GM12878 (cell line): ENCODE measurements at regions not wholly inside any gene's neighbourhood (a gene's known extent, or its start where the extent isn't known, plus 50 kb on each side); places are given as distances from the start of the nearest gene placed in this dataset.

Source experiments
- BHLHE40 ChIP-seq, 2 experiments: fragments of 450-650 bp in 1 of 2; IDR thresholded peaks; 2 replicates each; pipeline ENCODE4 v1.6.1; 2011 to 2017; ENCODE audit warnings: low read depth in 2 of 2, borderline replicate concordance in 1 of 2, improper control_type of control experiment in 1 of 2, low read length in 1 of 2, mild to moderate bottlenecking in 1 of 2
- GATAD2B ChIP-seq: fragments of 450-650 bp; conservative IDR thresholded peaks from 2 replicates; pipeline ENCODE4 v1.6.1; 2017; ENCODE audit warnings: low read depth, mild to moderate bottlenecking, moderate library complexity
- IKZF1 ChIP-seq: fragments of 450-650 bp; conservative IDR thresholded peaks from 2 replicates; pipeline ENCODE4 v1.6.1; 2017; ENCODE audit warnings: antibody characterized with exemption, mild to moderate bottlenecking
- MTA2 ChIP-seq: fragments of 450-650 bp; IDR thresholded peaks from 2 replicates; pipeline ENCODE4 v1.6.1; 2016; ENCODE audit warnings: low read depth, mild to moderate bottlenecking, moderate library complexity
- NBN ChIP-seq: fragments of 450-650 bp; IDR thresholded peaks from 2 replicates; pipeline ENCODE4 v1.6.1; 2016
- NFIC ChIP-seq: IDR thresholded peaks from 2 replicates; pipeline ENCODE4 v1.6.1; 2012; ENCODE audit warnings: low read depth, mild to moderate bottlenecking, inconsistent platforms, low read length, moderate library complexity
- PRDM15 ChIP-seq: fragments of 450-650 bp; formaldehyde crosslinking; IDR thresholded peaks from 2 replicates; pipeline ENCODE4 v1.4.0; 2020; ENCODE audit warnings: mild to moderate bottlenecking, moderate library complexity
- REST ChIP-seq: IDR thresholded peaks from 2 replicates; pipeline ENCODE4 v1.6.1; 2012; ENCODE audit warnings: mild to moderate bottlenecking, low read depth, low read length
- SUZ12 ChIP-seq: fragments of 200-600 bp; sonication (generic); IDR thresholded peaks from one replicate; pipeline ENCODE4 v1.6.1; 2018; ENCODE audit warnings: antibody characterized with exemption, mild to moderate bottlenecking; ENCODE audit not compliant: unreplicated experiment
- TF ChIP-seq, protein P1 (sequence below): fragments of 450-650 bp; IDR thresholded peaks from 2 replicates; pipeline ENCODE4 v1.6.1; 2017; ENCODE audit warnings: borderline replicate concordance
- TF ChIP-seq, protein P2 (sequence below): IDR thresholded peaks from 2 replicates; pipeline ENCODE4 v1.6.1; 2011; ENCODE audit warnings: low read depth, low read length, improper control_type of control experiment, borderline replicate concordance
- TF ChIP-seq, protein P3 (sequence below): fragments of 450-650 bp; formaldehyde crosslinking; IDR thresholded peaks from 2 replicates; pipeline ENCODE4 v1.5.0; 2022; ENCODE audit warnings: mild to moderate bottlenecking, missing genetic modification characterization

DNA sequence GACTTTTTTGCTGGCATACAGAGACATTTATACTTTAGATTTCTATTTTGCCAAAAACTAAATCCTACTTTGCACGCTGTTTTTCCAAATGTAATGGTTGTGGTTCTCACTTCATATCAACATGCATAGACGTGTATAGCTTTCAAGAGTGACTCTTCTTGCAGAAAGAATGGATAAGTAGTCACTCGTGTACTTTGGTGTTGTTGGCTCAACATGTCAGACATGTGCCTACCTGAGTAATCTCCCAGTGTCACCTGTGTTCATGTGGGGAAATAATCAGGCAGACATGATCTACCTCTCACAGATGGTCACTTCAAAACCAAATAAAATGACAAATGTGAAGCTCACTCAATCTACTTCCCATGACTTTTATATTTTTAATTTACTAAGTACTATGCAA lies 73.1 kb downstream of the GPR88 start (continued):
- TF ChIP-seq REST: no peak
- no peak for TF ChIP-seq NBN
- TF ChIP-seq NFIC: no peak
- TF ChIP-seq IKZF1: no peak
- TF ChIP-seq SUZ12: no peak
- TF ChIP-seq, protein P1, sequence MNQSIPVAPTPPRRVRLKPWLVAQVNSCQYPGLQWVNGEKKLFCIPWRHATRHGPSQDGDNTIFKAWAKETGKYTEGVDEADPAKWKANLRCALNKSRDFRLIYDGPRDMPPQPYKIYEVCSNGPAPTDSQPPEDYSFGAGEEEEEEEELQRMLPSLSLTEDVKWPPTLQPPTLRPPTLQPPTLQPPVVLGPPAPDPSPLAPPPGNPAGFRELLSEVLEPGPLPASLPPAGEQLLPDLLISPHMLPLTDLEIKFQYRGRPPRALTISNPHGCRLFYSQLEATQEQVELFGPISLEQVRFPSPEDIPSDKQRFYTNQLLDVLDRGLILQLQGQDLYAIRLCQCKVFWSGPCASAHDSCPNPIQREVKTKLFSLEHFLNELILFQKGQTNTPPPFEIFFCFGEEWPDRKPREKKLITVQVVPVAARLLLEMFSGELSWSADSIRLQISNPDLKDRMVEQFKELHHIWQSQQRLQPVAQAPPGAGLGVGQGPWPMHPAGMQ: no peak
- no peak for TF ChIP-seq GATAD2B
- TF ChIP-seq, protein P2, sequence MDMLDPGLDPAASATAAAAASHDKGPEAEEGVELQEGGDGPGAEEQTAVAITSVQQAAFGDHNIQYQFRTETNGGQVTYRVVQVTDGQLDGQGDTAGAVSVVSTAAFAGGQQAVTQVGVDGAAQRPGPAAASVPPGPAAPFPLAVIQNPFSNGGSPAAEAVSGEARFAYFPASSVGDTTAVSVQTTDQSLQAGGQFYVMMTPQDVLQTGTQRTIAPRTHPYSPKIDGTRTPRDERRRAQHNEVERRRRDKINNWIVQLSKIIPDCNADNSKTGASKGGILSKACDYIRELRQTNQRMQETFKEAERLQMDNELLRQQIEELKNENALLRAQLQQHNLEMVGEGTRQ: no peak
- TF ChIP-seq, protein P3, sequence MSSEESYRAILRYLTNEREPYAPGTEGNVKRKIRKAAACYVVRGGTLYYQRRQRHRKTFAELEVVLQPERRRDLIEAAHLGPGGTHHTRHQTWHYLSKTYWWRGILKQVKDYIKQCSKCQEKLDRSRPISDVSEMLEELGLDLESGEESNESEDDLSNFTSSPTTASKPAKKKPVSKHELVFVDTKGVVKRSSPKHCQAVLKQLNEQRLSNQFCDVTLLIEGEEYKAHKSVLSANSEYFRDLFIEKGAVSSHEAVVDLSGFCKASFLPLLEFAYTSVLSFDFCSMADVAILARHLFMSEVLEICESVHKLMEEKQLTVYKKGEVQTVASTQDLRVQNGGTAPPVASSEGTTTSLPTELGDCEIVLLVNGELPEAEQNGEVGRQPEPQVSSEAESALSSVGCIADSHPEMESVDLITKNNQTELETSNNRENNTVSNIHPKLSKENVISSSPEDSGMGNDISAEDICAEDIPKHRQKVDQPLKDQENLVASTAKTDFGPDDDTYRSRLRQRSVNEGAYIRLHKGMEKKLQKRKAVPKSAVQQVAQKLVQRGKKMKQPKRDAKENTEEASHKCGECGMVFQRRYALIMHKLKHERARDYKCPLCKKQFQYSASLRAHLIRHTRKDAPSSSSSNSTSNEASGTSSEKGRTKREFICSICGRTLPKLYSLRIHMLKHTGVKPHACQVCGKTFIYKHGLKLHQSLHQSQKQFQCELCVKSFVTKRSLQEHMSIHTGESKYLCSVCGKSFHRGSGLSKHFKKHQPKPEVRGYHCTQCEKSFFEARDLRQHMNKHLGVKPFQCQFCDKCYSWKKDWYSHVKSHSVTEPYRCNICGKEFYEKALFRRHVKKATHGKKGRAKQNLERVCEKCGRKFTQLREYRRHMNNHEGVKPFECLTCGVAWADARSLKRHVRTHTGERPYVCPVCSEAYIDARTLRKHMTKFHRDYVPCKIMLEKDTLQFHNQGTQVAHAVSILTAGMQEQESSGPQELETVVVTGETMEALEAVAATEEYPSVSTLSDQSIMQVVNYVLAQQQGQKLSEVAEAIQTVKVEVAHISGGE: no peak
- TF ChIP-seq BHLHE40 (IDR thresholded peaks at IDR 0.05; ENCODE audit: borderline replicate concordance in 1 of 2, low read depth in 2 of 2, low read length in 1 of 2): no peak
- no peak for TF ChIP-seq MTA2
- no peak for TF ChIP-seq PRDM15 (CRISPR knock-in tag)
